Raji (cell line): ENCODE measurements at regions not wholly inside any gene's neighbourhood (a gene's known extent, or its start where the extent isn't known, plus 50 kb on each side); places are given as distances from the start of the nearest gene placed in this dataset.

Experiments
- POLR2A ChIP-seq: IDR thresholded peaks from 2 replicates; pipeline ENCODE4 v1.6.1; 2011; ENCODE audit warnings: low read depth, low read length, control low read depth; ENCODE audit not compliant: insufficient read depth

- no peak for TF ChIP-seq POLR2A
Observed at GRCh38 chr9:120151149-120151548, 428.8 kb downstream of the CDK5RAP2 start.

- no peak for TF ChIP-seq POLR2A
Observed at GRCh38 chr9:120138955-120139354, 441.0 kb downstream of the CDK5RAP2 start.

GRCh38 chr9:120137186-120137840, 442.7 kb downstream of the CDK5RAP2 start:
- no peak for TF ChIP-seq POLR2A

- TF ChIP-seq POLR2A: no peak
Observed at GRCh38 chr9:120136696-120137095, 443.3 kb downstream of the CDK5RAP2 start.

- TF ChIP-seq POLR2A: no peak
Observed at GRCh38 chr9:120117081-120117480, 462.9 kb downstream of the CDK5RAP2 start.

GRCh38 chr9:120110520-120110919, 469.4 kb downstream of the CDK5RAP2 start:
- no peak for TF ChIP-seq POLR2A

GRCh38 chr9:120109242-120109641, 470.7 kb downstream of the CDK5RAP2 start:
- TF ChIP-seq POLR2A: no peak

- no peak for TF ChIP-seq POLR2A
Observed at GRCh38 chr9:120107138-120107537, 472.8 kb downstream of the CDK5RAP2 start.

- TF ChIP-seq POLR2A: no peak
Observed at GRCh38 chr9:120104771-120105170, 475.2 kb downstream of the CDK5RAP2 start.

GRCh38 chr9:120100595-120100994, 479.4 kb downstream of the CDK5RAP2 start:
- TF ChIP-seq POLR2A: no peak

- TF ChIP-seq POLR2A: no peak
Observed at GRCh38 chr9:120099065-120099464, 480.9 kb downstream of the CDK5RAP2 start.

- TF ChIP-seq POLR2A: no peak
Observed at GRCh38 chr9:120098584-120098983, 481.4 kb downstream of the CDK5RAP2 start.

GRCh38 chr9:120091206-120091605, 488.8 kb downstream of the CDK5RAP2 start:
- no peak for TF ChIP-seq POLR2A

- TF ChIP-seq POLR2A: no peak
Observed at GRCh38 chr9:120080849-120081248, 499.1 kb downstream of the CDK5RAP2 start.

- TF ChIP-seq POLR2A: no peak
Observed at GRCh38 chr9:120078112-120078511, 501.9 kb downstream of the CDK5RAP2 start.

GRCh38 chr9:120071760-120072159, 508.2 kb downstream of the CDK5RAP2 start:
- no peak for TF ChIP-seq POLR2A

- no peak for TF ChIP-seq POLR2A
Observed at GRCh38 chr9:120066315-120066714, 513.7 kb downstream of the CDK5RAP2 start.
